ENCODE measurements at regions not wholly inside any gene's neighbourhood (a gene's known extent, or its start where the extent isn't known, plus 50 kb on each side); places are given as distances from the start of the nearest gene placed in this dataset.

DNA sequence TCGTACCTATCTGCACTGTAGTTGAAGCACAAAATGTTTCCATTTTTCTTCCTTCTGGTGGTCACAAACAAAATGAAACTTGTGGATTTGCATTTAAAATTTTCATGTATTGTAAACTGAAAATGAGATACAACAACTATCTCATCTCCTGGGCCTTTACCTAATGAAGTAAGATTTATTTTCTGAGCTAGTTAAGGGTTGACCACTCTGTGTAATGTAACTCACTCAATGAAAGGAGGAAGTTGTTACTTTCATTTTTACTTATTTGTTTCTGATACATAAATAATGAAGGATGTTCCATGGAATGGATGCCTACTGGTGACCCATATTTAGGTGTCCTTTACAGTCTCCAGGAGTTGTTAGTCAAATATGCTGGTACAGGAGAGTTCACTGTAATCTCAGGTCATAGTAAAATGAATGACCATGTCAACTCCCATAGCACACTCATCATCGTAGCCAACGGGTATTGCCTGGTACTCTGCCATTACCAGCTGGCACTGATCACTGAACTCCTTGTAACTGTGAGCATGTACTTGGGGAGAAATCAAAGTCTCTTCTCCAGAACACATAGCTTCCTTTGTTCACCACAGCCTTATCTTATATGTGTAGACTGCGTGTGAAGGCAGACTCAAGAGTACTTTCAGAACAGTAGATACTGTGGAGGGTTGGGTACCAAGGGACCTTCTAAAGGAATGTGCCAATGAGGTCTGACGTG, 474.2 kb upstream of the ROBO2 start:
- Histone ChIP-seq H3K36me3 (no peaks in the 10 kb centered on the region), H3K4me1 (no peaks in the 10 kb centered on the region), H3K27me3 (no peaks in the 10 kb centered on the region), H3K27ac (no peak overlapping the region), H3K9me3 (no peaks in the 10 kb centered on the region), H3K4me3 (no peak overlapping the region)
- intact Hi-C loops (cut with DNase I) = no loop called here
- DNase-seq (ENCODE audit: low spot score in 2 of 2) = no peak
- TF ChIP-seq, protein P1, sequence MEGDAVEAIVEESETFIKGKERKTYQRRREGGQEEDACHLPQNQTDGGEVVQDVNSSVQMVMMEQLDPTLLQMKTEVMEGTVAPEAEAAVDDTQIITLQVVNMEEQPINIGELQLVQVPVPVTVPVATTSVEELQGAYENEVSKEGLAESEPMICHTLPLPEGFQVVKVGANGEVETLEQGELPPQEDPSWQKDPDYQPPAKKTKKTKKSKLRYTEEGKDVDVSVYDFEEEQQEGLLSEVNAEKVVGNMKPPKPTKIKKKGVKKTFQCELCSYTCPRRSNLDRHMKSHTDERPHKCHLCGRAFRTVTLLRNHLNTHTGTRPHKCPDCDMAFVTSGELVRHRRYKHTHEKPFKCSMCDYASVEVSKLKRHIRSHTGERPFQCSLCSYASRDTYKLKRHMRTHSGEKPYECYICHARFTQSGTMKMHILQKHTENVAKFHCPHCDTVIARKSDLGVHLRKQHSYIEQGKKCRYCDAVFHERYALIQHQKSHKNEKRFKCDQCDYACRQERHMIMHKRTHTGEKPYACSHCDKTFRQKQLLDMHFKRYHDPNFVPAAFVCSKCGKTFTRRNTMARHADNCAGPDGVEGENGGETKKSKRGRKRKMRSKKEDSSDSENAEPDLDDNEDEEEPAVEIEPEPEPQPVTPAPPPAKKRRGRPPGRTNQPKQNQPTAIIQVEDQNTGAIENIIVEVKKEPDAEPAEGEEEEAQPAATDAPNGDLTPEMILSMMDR (IDR thresholded peaks at IDR 0.05) = no peak

DNA sequence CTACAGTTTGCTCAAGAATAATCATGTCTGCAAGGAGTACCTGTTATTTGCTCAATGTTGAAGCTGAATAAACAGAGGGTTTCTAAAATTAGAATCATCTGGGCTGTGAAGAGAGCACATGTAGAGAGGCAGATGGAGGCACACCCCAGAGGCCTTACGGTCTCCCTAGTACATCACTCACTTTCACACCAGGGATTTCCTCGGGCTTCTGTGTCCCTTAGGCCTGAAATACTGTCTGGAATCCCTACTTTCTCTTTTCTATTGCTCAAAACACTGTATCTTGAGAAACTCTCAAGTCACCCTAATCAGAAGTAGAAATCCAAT, 473.7 kb upstream of the ROBO2 start:
- no peaks in the 10 kb centered on the region for H3K36me3 ChIP-seq
- intact Hi-C loops (cut with DNase I) = no loop called here
- H3K9me3 ChIP-seq = no peaks in the 10 kb centered on the region
- TF ChIP-seq, protein P1 (IDR thresholded peaks at IDR 0.05) = no peak
- H3K4me1 ChIP-seq = no peaks in the 10 kb centered on the region
- H3K27ac ChIP-seq = no peak overlapping the region
- no peak overlapping the region for H3K4me3 ChIP-seq
- H3K27me3 ChIP-seq = no peaks in the 10 kb centered on the region
- DNase-seq (ENCODE audit: low spot score in 2 of 2) = no peak

DNA sequence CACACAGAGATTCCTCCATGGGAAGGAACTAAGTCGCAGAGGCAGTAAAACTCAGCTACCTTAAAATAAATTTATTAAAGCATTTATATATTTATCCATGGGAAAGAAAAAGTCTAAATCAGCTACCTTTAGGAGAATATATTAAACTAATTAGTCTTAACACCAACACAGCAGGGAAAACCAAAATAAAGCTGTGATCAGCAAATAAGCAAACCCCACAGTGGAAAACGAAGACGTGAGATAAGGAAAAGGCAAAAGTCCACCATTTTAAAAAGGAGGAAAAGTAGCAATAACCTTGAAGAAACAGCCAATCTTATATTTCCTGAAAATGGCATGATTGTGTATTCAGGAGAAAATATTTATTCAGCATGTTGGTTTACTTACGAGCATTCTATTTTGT, 473.0 kb upstream of the ROBO2 start:
- no peak overlapping the region for H3K27ac ChIP-seq
- H3K4me3 ChIP-seq = no peak overlapping the region
- H3K27me3 ChIP-seq = no peaks in the 10 kb centered on the region
- no peaks in the 10 kb centered on the region for H3K9me3 ChIP-seq
- H3K36me3 ChIP-seq = no peaks in the 10 kb centered on the region
- no peaks in the 10 kb centered on the region for H3K4me1 ChIP-seq
- intact Hi-C loops (cut with DNase I) = no loop called here
- no peak for DNase-seq (ENCODE audit: low spot score in 2 of 2)
- TF ChIP-seq, protein P1 (IDR thresholded peaks at IDR 0.05) = no peak

DNA sequence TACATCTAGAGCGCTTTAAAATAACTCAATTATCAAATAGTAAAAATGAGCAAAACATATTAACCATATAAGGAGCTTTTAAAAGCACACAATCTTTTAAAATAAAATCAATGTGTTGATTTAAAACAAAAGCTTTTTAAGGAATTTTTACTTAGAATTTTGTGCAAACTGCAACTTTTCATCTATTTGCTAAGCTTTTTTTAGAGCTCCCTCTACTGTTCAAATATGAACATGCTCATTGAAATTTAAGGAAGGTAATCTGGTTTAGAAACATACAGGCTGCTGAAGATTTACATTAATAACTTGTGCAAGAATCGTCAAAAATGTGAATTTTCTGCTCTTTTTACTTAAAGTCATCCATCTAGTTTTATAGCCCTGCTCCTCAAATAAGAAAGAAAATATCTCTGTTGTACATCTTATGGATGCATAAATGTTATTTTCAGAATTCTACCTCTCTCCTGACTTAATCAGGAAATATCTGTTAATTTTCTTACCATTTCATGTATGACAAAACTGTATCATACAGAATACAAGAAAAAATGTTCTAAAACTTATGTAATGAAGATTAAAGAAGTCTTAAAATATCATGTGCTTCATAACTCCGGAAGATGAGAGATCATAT, 469.4 kb upstream of the ROBO2 start:
- H3K27me3 ChIP-seq = no peaks in the 10 kb centered on the region
- TF ChIP-seq, protein P1 (IDR thresholded peaks at IDR 0.05) = peak in 2 of 3 experiments; percentile 40 to 45

DNA sequence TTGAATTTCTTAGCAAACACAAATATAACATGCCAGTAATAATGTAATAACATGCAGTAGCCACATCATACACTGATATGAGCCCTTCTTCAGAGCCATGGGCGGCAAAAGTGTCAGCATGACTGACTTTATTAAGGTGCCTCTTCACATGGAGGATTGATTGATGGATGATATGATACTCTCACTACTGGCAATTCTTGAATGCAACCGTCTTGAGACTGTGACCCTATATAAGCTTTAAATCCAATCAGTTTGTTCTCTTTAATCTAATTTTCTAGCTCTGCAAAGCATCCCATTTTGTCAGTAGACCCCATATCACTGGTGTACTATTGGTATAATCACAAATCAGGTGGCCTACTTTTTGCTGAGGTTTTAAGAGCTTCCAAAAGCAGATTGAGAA, 463.7 kb upstream of the ROBO2 start:
- intact Hi-C loops (cut with DNase I) = no loop called here

More for the DNA sequence above, 469.4 kb upstream of the ROBO2 start:
- Histone ChIP-seq H3K9me3 (no peaks in the 10 kb centered on the region), H3K36me3 (no peaks in the 10 kb centered on the region), H3K27ac (no peak overlapping the region), H3K4me3 (no peak overlapping the region), H3K4me1 (no peaks in the 10 kb centered on the region)
- DNase-seq (ENCODE audit: low spot score in 2 of 2) = no peak
- intact Hi-C loops (cut with DNase I) = no loop called here

More for the DNA sequence above, 463.7 kb upstream of the ROBO2 start:
- no peak overlapping the region for H3K27ac ChIP-seq
- no peaks in the 10 kb centered on the region for H3K27me3 ChIP-seq
- H3K4me3 ChIP-seq = no peak overlapping the region
- H3K9me3 ChIP-seq = no peaks in the 10 kb centered on the region
- TF ChIP-seq, protein P1 (IDR thresholded peaks at IDR 0.05) = no peak
- H3K36me3 ChIP-seq = no peaks in the 10 kb centered on the region
- no peak for DNase-seq (ENCODE audit: low spot score in 2 of 2)
- no peaks in the 10 kb centered on the region for H3K4me1 ChIP-seq

Measured in ascending aorta (tissue), 2 donors.